Activated naive CD4-positive, alpha-beta T cell treated with anti-CD3 and anti-CD28 coated beads, Interleukin-2, amount 50 U/mL, for 24 hours (primary cell): ENCODE measurements at regions not wholly inside any gene's neighbourhood (a gene's known extent, or its start where the extent isn't known, plus 50 kb on each side); places are given as distances from the start of the nearest gene placed in this dataset.

Experiments
- H3K27ac Mint-ChIP-seq: one replicate; pipeline ENCODE4 v1.8.0; 2021; ENCODE audit warnings: mild to moderate bottlenecking, mixed read lengths
- H3K27me3 Mint-ChIP-seq: one replicate; pipeline ENCODE4 v1.8.0; 2021; ENCODE audit warnings: mixed read lengths
- H3K36me3 Mint-ChIP-seq: one replicate; pipeline ENCODE4 v1.8.0; 2021; ENCODE audit warnings: mixed read lengths
- H3K4me1 Mint-ChIP-seq: one replicate; pipeline ENCODE4 v1.8.0; 2021; ENCODE audit warnings: mixed read lengths
- H3K4me3 Mint-ChIP-seq: one replicate; pipeline ENCODE4 v1.8.0; 2021; ENCODE audit warnings: mild to moderate bottlenecking, mixed read lengths
- H3K9me3 Mint-ChIP-seq: one replicate; pipeline ENCODE4 v1.8.0; 2021; ENCODE audit warnings: mixed read lengths

- no peaks in the 10 kb centered on the region for H3K9me3 Mint-ChIP-seq
- H3K4me3 Mint-ChIP-seq: no peak overlapping the region
- H3K27ac Mint-ChIP-seq: no peak overlapping the region
- no peaks in the 10 kb centered on the region for H3K27me3 Mint-ChIP-seq
- H3K36me3 Mint-ChIP-seq: no peaks in the 10 kb centered on the region
- no peaks in the 10 kb centered on the region for H3K4me1 Mint-ChIP-seq
Measured at GRCh38 chr12:77406219-77406905, 341.0 kb upstream of the E2F7 start.

GRCh38 chr12:77402716-77403115 lies 337.3 kb upstream of the E2F7 start:
- Mint-ChIP-seq H3K27me3 (no peaks in the 10 kb centered on the region), H3K4me3 (no peak overlapping the region), H3K36me3 (no peaks in the 10 kb centered on the region), H3K9me3 (peaks cover 3% of the 10 kb centered on the region), H3K4me1 (no peaks in the 10 kb centered on the region), H3K27ac (no peak overlapping the region)

DNA sequence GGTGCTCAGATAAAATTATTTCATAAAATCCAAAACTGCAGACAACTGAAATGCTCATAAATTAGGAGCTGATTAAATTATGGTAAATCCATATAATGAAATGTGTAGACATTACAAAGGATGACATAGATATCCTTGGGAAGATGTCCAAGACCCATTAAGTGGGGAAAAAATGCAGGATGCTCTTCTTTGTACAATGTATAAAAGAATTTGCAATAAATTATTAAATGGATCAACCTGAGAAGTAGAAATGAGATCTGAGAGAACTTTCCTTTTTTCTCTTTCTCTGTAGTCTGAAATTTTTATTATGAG lies 336.4 kb upstream of the E2F7 start:
- no peak overlapping the region for H3K4me3 Mint-ChIP-seq
- H3K27ac Mint-ChIP-seq: no peak overlapping the region
- no peaks in the 10 kb centered on the region for H3K27me3 Mint-ChIP-seq
- H3K9me3 Mint-ChIP-seq: peaks cover 3% of the 10 kb centered on the region
- no peaks in the 10 kb centered on the region for H3K36me3 Mint-ChIP-seq
- no peaks in the 10 kb centered on the region for H3K4me1 Mint-ChIP-seq

DNA sequence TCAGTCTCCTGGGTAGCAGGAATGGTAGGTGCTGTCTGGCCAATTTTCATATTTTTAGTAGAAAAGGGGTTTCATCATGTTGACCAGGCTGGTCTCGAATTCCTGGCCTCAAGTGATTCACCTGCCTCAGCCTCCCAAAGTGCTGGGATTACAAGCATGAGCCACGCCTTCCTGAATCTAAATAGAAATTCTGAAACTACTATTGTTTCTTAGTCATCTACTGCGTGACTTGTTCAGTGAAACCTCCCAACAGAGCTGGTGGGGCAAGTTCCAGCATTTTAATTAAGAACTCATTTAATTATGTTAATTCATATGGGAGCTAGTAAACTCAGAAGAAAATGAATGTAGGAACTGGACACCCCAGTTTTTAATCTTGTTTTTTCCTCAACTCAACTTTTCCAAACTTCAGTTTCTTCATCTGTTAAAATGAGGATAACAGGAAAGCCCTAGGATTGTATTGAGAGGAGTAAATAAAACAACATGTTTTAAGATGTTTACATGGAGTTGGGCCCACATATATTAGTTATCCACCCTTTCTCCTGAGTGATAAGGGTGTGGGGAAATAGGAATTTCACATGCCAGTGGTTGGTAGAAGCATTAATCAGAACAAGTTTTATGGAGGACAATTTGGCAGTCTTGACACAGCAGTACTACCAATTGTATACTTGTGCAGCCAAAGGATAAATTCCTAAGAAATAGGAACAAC lies 335.8 kb upstream of the E2F7 start:
- Mint-ChIP-seq H3K36me3 (no peaks in the 10 kb centered on the region), H3K9me3 (peaks cover 3% of the 10 kb centered on the region), H3K27me3 (no peaks in the 10 kb centered on the region), H3K4me3 (no peak overlapping the region), H3K27ac (no peak overlapping the region), H3K4me1 (no peaks in the 10 kb centered on the region)

GRCh38 chr12:77392467-77393088 lies 327.2 kb upstream of the E2F7 start:
- peaks cover 9% of the 10 kb centered on the region for H3K9me3 Mint-ChIP-seq
- no peak overlapping the region for H3K4me3 Mint-ChIP-seq
- no peaks in the 10 kb centered on the region for H3K36me3 Mint-ChIP-seq
- H3K27ac Mint-ChIP-seq: no peak overlapping the region
- no peaks in the 10 kb centered on the region for H3K27me3 Mint-ChIP-seq
- H3K4me1 Mint-ChIP-seq: no peaks in the 10 kb centered on the region

DNA sequence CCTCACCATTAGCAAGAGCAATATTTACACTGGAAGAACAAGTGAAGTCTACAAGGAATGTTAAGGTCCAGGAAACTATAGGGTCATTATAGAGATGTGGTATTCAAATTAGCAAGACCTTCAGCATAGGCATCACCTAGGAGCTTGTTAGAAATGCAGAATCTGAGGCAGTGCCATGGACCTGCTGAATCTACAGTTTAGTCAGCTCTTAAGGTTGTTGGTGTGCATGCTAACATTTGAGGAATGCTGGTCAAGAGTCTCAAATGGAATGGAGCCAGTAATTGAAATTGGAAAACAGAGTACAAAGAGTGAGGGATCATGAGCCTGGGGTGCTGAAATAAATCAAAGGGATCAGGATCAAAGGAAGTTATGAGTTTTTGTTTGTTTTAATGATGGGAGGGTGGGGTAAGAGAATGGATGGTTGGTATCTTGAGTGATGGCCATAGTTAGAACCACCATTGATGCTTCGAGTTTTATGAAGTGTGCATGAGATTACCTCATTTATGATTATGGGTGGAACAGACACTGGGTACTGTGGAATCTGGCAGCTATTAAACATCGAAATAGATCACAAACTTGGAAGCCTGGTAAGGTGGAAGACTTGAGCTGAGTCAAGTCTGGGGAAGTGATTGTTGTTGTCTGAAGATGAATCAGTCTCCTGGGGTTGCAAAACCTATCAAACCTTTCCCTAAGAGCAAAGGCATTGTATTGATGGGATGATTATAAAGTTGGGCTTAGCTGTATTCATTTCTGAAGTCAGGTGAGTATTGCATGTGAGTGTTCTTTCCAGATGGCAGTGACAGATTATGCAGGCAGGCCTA lies 323.3 kb upstream of the E2F7 start:
- no peak overlapping the region for H3K27ac Mint-ChIP-seq
- H3K4me3 Mint-ChIP-seq: no peak overlapping the region
- no peaks in the 10 kb centered on the region for H3K36me3 Mint-ChIP-seq
- H3K9me3 Mint-ChIP-seq: peaks cover 9% of the 10 kb centered on the region
- no peaks in the 10 kb centered on the region for H3K27me3 Mint-ChIP-seq
- no peaks in the 10 kb centered on the region for H3K4me1 Mint-ChIP-seq

DNA sequence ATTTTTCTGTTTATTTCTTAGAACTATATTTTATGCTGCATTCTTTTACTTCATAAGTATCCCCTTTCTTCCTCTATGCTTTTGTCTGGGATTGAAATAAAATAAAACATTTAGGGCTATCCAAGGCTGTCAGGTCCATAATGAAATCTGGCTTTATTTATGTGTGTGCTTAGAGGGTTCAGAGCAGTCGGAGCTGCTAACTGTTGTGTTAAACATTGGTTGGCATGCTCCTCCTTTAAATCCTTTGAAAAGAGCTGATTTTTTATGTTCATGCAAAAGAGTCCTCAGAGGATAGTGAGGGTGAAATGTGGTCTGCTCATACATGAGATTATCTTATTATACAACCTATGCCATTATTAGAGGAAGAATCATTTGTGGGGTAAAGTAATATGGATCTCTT lies 322.3 kb upstream of the E2F7 start:
- H3K36me3 Mint-ChIP-seq: no peaks in the 10 kb centered on the region
- no peaks in the 10 kb centered on the region for H3K27me3 Mint-ChIP-seq
- H3K9me3 Mint-ChIP-seq: peaks cover 9% of the 10 kb centered on the region
- no peak overlapping the region for H3K4me3 Mint-ChIP-seq
- H3K4me1 Mint-ChIP-seq: no peaks in the 10 kb centered on the region
- no peak overlapping the region for H3K27ac Mint-ChIP-seq

DNA sequence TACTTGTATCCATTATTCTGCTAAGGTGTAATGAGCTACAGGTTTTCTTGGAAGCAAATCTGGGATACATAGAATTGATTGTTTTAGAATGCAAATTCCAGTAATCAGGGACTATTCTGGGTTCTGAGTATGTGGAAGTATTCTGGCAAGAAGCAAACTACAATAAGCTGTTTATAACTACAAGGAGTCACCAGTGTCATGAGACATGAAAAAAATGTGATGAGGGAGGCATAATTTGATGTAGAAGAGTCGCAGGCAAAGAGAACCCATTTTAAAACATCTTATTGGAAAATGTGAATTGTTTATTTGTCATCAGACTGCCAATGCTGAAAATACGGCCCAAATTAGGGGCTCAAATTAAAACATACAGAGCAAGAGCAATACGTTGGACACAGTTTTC lies 321.8 kb upstream of the E2F7 start:
- Mint-ChIP-seq H3K27ac (no peak overlapping the region), H3K4me1 (no peaks in the 10 kb centered on the region), H3K36me3 (no peaks in the 10 kb centered on the region), H3K9me3 (peaks cover 9% of the 10 kb centered on the region), H3K27me3 (no peaks in the 10 kb centered on the region), H3K4me3 (no peak overlapping the region)

GRCh38 chr12:77384941-77385340 lies 319.6 kb upstream of the E2F7 start:
- Mint-ChIP-seq H3K4me1 (no peaks in the 10 kb centered on the region), H3K9me3 (no peaks in the 10 kb centered on the region), H3K27ac (no peak overlapping the region), H3K4me3 (no peak overlapping the region), H3K27me3 (no peaks in the 10 kb centered on the region), H3K36me3 (no peaks in the 10 kb centered on the region)

- no peaks in the 10 kb centered on the region for H3K27me3 Mint-ChIP-seq
- no peaks in the 10 kb centered on the region for H3K4me1 Mint-ChIP-seq
- no peaks in the 10 kb centered on the region for H3K36me3 Mint-ChIP-seq
- no peak overlapping the region for H3K4me3 Mint-ChIP-seq
- no peak overlapping the region for H3K27ac Mint-ChIP-seq
- no peaks in the 10 kb centered on the region for H3K9me3 Mint-ChIP-seq
Measured at GRCh38 chr12:77382096-77382742, 316.9 kb upstream of the E2F7 start.

- Mint-ChIP-seq H3K27ac (no peak overlapping the region), H3K4me3 (no peak overlapping the region), H3K4me1 (no peaks in the 10 kb centered on the region), H3K27me3 (no peaks in the 10 kb centered on the region), H3K36me3 (no peaks in the 10 kb centered on the region), H3K9me3 (no peaks in the 10 kb centered on the region)
Measured at GRCh38 chr12:77377622-77378021, 312.3 kb upstream of the E2F7 start.

GRCh38 chr12:77377116-77377515 lies 311.7 kb upstream of the E2F7 start:
- no peaks in the 10 kb centered on the region for H3K36me3 Mint-ChIP-seq
- no peak overlapping the region for H3K4me3 Mint-ChIP-seq
- no peaks in the 10 kb centered on the region for H3K27me3 Mint-ChIP-seq
- no peaks in the 10 kb centered on the region for H3K9me3 Mint-ChIP-seq
- no peaks in the 10 kb centered on the region for H3K4me1 Mint-ChIP-seq
- no peak overlapping the region for H3K27ac Mint-ChIP-seq

GRCh38 chr12:77374673-77375072 lies 309.3 kb upstream of the E2F7 start:
- Mint-ChIP-seq H3K4me1 (no peaks in the 10 kb centered on the region), H3K27me3 (no peaks in the 10 kb centered on the region), H3K36me3 (no peaks in the 10 kb centered on the region), H3K27ac (no peak overlapping the region), H3K9me3 (no peaks in the 10 kb centered on the region), H3K4me3 (no peak overlapping the region)

- Mint-ChIP-seq H3K36me3 (no peaks in the 10 kb centered on the region), H3K4me3 (no peak overlapping the region), H3K27me3 (no peaks in the 10 kb centered on the region), H3K4me1 (no peaks in the 10 kb centered on the region), H3K27ac (no peak overlapping the region), H3K9me3 (no peaks in the 10 kb centered on the region)
Measured at GRCh38 chr12:77372494-77372893, 307.1 kb upstream of the E2F7 start.

DNA sequence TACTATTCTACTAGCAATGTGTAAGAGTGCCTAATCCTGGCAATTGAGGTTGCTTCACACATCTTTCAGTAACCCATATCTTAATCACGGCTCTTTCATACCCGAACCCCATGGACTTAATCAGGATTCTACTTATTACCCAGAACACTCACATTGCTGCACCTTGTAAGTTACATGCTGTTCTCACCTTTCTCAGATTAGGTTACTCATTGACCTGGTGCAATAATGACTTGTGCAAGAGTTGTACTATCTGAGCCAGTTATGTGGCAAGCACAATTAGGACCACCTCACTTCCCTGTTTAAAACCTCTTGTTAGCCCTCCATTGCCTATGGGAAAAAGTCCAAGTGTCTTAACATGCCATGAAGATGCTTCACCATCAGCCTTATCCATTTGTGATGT lies 306.7 kb upstream of the E2F7 start:
- Mint-ChIP-seq H3K4me3 (no peak overlapping the region), H3K27ac (no peak overlapping the region), H3K27me3 (no peaks in the 10 kb centered on the region), H3K36me3 (no peaks in the 10 kb centered on the region), H3K4me1 (no peaks in the 10 kb centered on the region), H3K9me3 (no peaks in the 10 kb centered on the region)
